Keratinocyte (primary cell): ENCODE measurements at regions not wholly inside any gene's neighbourhood (a gene's known extent, or its start where the extent isn't known, plus 50 kb on each side); places are given as distances from the start of the nearest gene placed in this dataset.

ENCODE experiments used
- DNase-seq: peaks from one replicate; pipeline ENCODE4 v3.0.0-alpha.2; 2011; ENCODE audit warnings: low read depth, missing footprints, low spot score
- FAIRE-seq: peaks from 2 replicates; lab custom pipeline; 2011; peaks lifted over from hg19 to GRCh38; lab: Jason Lieb, UNC
- H2AFZ ChIP-seq: 2 replicates; pipeline ENCODE4 v1.6.0; 2012; ENCODE audit warnings: low read length, control low read depth, inconsistent platforms; ENCODE audit not compliant: control insufficient read depth
- H3K27ac ChIP-seq: 2 replicates; pipeline ENCODE4 v1.5.1; 2011; ENCODE audit warnings: low read length; ENCODE audit not compliant: control insufficient read depth, insufficient read depth
- H3K27me3 ChIP-seq: 3 replicates; pipeline ENCODE4 v1.6.0; 2011; ENCODE audit warnings: low read length; ENCODE audit not compliant: control insufficient read depth, insufficient read depth; ENCODE audit errors: extremely low read depth
- H3K36me3 ChIP-seq, 2 experiments: 2 replicates in 1 of 2; 3 replicates in 1 of 2; pipeline ENCODE4 v1.5.1; 2011; ENCODE audit warnings: low read length in 2 of 2, mild to moderate bottlenecking in 1 of 2; ENCODE audit not compliant: control insufficient read depth in 2 of 2, insufficient read depth in 2 of 2; ENCODE audit errors: extremely low read depth in 1 of 2
- H3K4me1 ChIP-seq: 3 replicates; pipeline ENCODE4 v1.5.1; 2011; ENCODE audit warnings: low read length; ENCODE audit not compliant: control insufficient read depth, insufficient read depth; ENCODE audit errors: extremely low read depth
- H3K4me2 ChIP-seq: 3 replicates; pipeline ENCODE4 v1.6.0; 2011; ENCODE audit warnings: low read depth, low read length; ENCODE audit not compliant: control insufficient read depth, insufficient read depth; ENCODE audit errors: extremely low read depth
- H3K4me3 ChIP-seq, 3 experiments: fragments of 200-600 bp in 1 of 3; sonication (generic) in 1 of 3; 2 replicates in 2 of 3; 3 replicates in 1 of 3; pipeline ENCODE4 v1.5.1; 2011 to 2016; ENCODE audit warnings: low read length in 3 of 3, mild to moderate bottlenecking in 3 of 3, control low read depth in 2 of 3, inconsistent platforms in 1 of 3, low read depth in 1 of 3, mixed read lengths in 1 of 3, mixed run types in 1 of 3, moderate library complexity in 1 of 3; ENCODE audit not compliant: control insufficient read depth in 2 of 3, insufficient read depth in 2 of 3; ENCODE audit errors: extremely low read depth in 1 of 3
- H3K79me2 ChIP-seq: 2 replicates; pipeline ENCODE4 v1.6.0; 2012; ENCODE audit warnings: low read length; ENCODE audit not compliant: control insufficient read depth, insufficient read depth
- H3K9ac ChIP-seq: 3 replicates; pipeline ENCODE4 v1.6.0; 2011; ENCODE audit warnings: low read length; ENCODE audit not compliant: control insufficient read depth, insufficient read depth; ENCODE audit errors: extremely low read depth
- H3K9me1 ChIP-seq: 3 replicates; pipeline ENCODE4 v1.6.0; 2011; ENCODE audit warnings: low read length; ENCODE audit not compliant: control insufficient read depth, insufficient read depth; ENCODE audit errors: extremely low read depth
- H3K9me3 ChIP-seq: 2 replicates; pipeline ENCODE4 v1.5.1; 2012; ENCODE audit warnings: low read depth, low read length; ENCODE audit not compliant: control insufficient read depth
- H4K20me1 ChIP-seq: 3 replicates; pipeline ENCODE4 v1.6.0; 2011; ENCODE audit warnings: low read length; ENCODE audit not compliant: control insufficient read depth, insufficient read depth; ENCODE audit errors: extremely low read depth
- CTCF ChIP-seq, 3 experiments: IDR thresholded peaks in 1 of 3; conservative IDR thresholded peaks in 1 of 3; optimal IDR thresholded peaks in 1 of 3; 2 replicates in 2 of 3; 3 replicates in 1 of 3; pipeline versions ENCODE3 to v1.5.1; 2011; ENCODE audit warnings: low read length in 3 of 3, mild to moderate bottlenecking in 3 of 3, moderate library complexity in 2 of 3, control low read depth in 1 of 3, inconsistent platforms in 1 of 3; ENCODE audit not compliant: insufficient read depth in 2 of 3; ENCODE audit errors: extremely low read depth in 1 of 3
- EZH2 ChIP-seq: IDR thresholded peaks from one replicate; pipeline ENCODE4 v1.6.1; 2012; ENCODE audit warnings: inconsistent platforms, mild to moderate bottlenecking, low read length, moderate library complexity
- dilution Hi-C: fragments of 300-500 bp; cut with MboI; formaldehyde crosslinking; loops from one replicate; pipeline ENCODE4 v1.7.0; 2020; ENCODE audit warnings: low sequenced_read_pairs; ENCODE audit not compliant: extremely low pct_ligation_motif_present

- no peaks in the 10 kb centered on the region for H3K9me1 ChIP-seq
- DNase-seq = no peak
- H3K36me3 ChIP-seq = no peaks in the 10 kb centered on the region
- no peak for FAIRE-seq
- dilution Hi-C loops = no loop called here
- no peaks in the 10 kb centered on the region for H3K4me1 ChIP-seq
- no peak overlapping the region for H3K27ac ChIP-seq
- H3K9ac ChIP-seq = no peak overlapping the region
- H2AFZ ChIP-seq = no peak overlapping the region
- no peaks in the 10 kb centered on the region for H4K20me1 ChIP-seq
- H3K79me2 ChIP-seq = no peaks in the 10 kb centered on the region
- no peak overlapping the region for H3K4me3 ChIP-seq
- no peaks in the 10 kb centered on the region for H3K27me3 ChIP-seq
- H3K9me3 ChIP-seq = no peaks in the 10 kb centered on the region
- TF ChIP-seq EZH2 = no peak
- TF ChIP-seq CTCF (optimal IDR thresholded peaks at IDR 0.05 in 1 of 3, IDR thresholded peaks at IDR 0.05 in 1 of 3, conservative IDR thresholded peaks at IDR 0.05 in 1 of 3; ENCODE audit: extremely low read depth in 1 of 3, insufficient read depth in 2 of 3, low read length in 3 of 3) = no peak
- H3K4me2 ChIP-seq = no peak overlapping the region
These were observed 59.5 kb upstream of the FGF13 start for GRCh38 chrX:138771047-138771446.

- no peak overlapping the region for H2AFZ ChIP-seq
- no peaks in the 10 kb centered on the region for H3K36me3 ChIP-seq
- no peak for DNase-seq
- H3K4me1 ChIP-seq = no peaks in the 10 kb centered on the region
- dilution Hi-C loops = no loop called here
- H3K27me3 ChIP-seq = no peaks in the 10 kb centered on the region
- H3K9ac ChIP-seq = no peak overlapping the region
- no peak for TF ChIP-seq EZH2
- no peak for TF ChIP-seq CTCF (optimal IDR thresholded peaks at IDR 0.05 in 1 of 3, IDR thresholded peaks at IDR 0.05 in 1 of 3, conservative IDR thresholded peaks at IDR 0.05 in 1 of 3; ENCODE audit: extremely low read depth in 1 of 3, insufficient read depth in 2 of 3, low read length in 3 of 3)
- H3K9me3 ChIP-seq = no peaks in the 10 kb centered on the region
- no peaks in the 10 kb centered on the region for H3K9me1 ChIP-seq
- H3K27ac ChIP-seq = no peak overlapping the region
- no peak overlapping the region for H3K4me2 ChIP-seq
- no peaks in the 10 kb centered on the region for H3K79me2 ChIP-seq
- FAIRE-seq = no peak
- H3K4me3 ChIP-seq = no peak overlapping the region
- no peaks in the 10 kb centered on the region for H4K20me1 ChIP-seq
These were observed 58.4 kb upstream of the FGF13 start for GRCh38 chrX:138769918-138770317.
